ENCODE measurements at regions not wholly inside any gene's neighbourhood (a gene's known extent, or its start where the extent isn't known, plus 50 kb on each side); places are given as distances from the start of the nearest gene placed in this dataset.

GRCh38 chr16:64184156-64184555, 937.7 kb downstream of the CDH11 start:
- H3K4me2 ChIP-seq (ENCODE audit: control insufficient read depth, extremely low read depth, insufficient read depth, low read depth, low read length): no peak overlapping the region
- DNase-seq (ENCODE audit: low read depth, low spot score) (no peak), FAIRE-seq (no peak)
- H3K4me3 ChIP-seq (ENCODE audit: control insufficient read depth in 2 of 3, extremely low read depth in 1 of 3, insufficient read depth in 2 of 3, low read depth in 1 of 3, low read length in 3 of 3): no peak overlapping the region
- dilution Hi-C loops (cut with MboI; ENCODE audit: extremely low pct_ligation_motif_present, low sequenced_read_pairs): no loop called here
- no peaks in the 10 kb centered on the region for H4K20me1 ChIP-seq (ENCODE audit: control insufficient read depth, extremely low read depth, insufficient read depth, low read length)
- no peaks in the 10 kb centered on the region for H3K9me3 ChIP-seq (ENCODE audit: control insufficient read depth, low read depth, low read length)
- no peaks in the 10 kb centered on the region for H3K36me3 ChIP-seq (ENCODE audit: control insufficient read depth in 2 of 2, extremely low read depth in 1 of 2, insufficient read depth in 2 of 2, low read length in 2 of 2)
- no peaks in the 10 kb centered on the region for H3K4me1 ChIP-seq (ENCODE audit: control insufficient read depth, extremely low read depth, insufficient read depth, low read length)
- TF ChIP-seq CTCF (optimal IDR thresholded peaks at IDR 0.05 in 1 of 3, IDR thresholded peaks at IDR 0.05 in 1 of 3, conservative IDR thresholded peaks at IDR 0.05 in 1 of 3; ENCODE audit: extremely low read depth in 1 of 3, insufficient read depth in 2 of 3, low read length in 3 of 3): no peak
- no peaks in the 10 kb centered on the region for H3K27me3 ChIP-seq (ENCODE audit: control insufficient read depth, extremely low read depth, insufficient read depth, low read length)
- no peak overlapping the region for H2AFZ ChIP-seq (ENCODE audit: control insufficient read depth, low read length)
- H3K79me2 ChIP-seq (ENCODE audit: control insufficient read depth, insufficient read depth, low read length): no peaks in the 10 kb centered on the region
- H3K9ac ChIP-seq (ENCODE audit: control insufficient read depth, extremely low read depth, insufficient read depth, low read length): no peak overlapping the region
- H3K27ac ChIP-seq (ENCODE audit: control insufficient read depth, insufficient read depth, low read length): no peak overlapping the region
- H3K9me1 ChIP-seq (ENCODE audit: control insufficient read depth, extremely low read depth, insufficient read depth, low read length): no peaks in the 10 kb centered on the region

GRCh38 chr16:64182985-64183384, 938.9 kb downstream of the CDH11 start:
- Histone ChIP-seq H3K27me3 (ENCODE audit: control insufficient read depth, extremely low read depth, insufficient read depth, low read length) (no peaks in the 10 kb centered on the region), H3K79me2 (ENCODE audit: control insufficient read depth, insufficient read depth, low read length) (no peaks in the 10 kb centered on the region), H3K36me3 (ENCODE audit: control insufficient read depth in 2 of 2, extremely low read depth in 1 of 2, insufficient read depth in 2 of 2, low read length in 2 of 2) (no peaks in the 10 kb centered on the region), H3K9me1 (ENCODE audit: control insufficient read depth, extremely low read depth, insufficient read depth, low read length) (no peaks in the 10 kb centered on the region), H3K4me3 (ENCODE audit: control insufficient read depth in 2 of 3, extremely low read depth in 1 of 3, insufficient read depth in 2 of 3, low read depth in 1 of 3, low read length in 3 of 3) (no peak overlapping the region), H3K4me2 (ENCODE audit: control insufficient read depth, extremely low read depth, insufficient read depth, low read depth, low read length) (no peak overlapping the region), H3K27ac (ENCODE audit: control insufficient read depth, insufficient read depth, low read length) (no peak overlapping the region), H3K9me3 (ENCODE audit: control insufficient read depth, low read depth, low read length) (peaks cover 1% of the 10 kb centered on the region), H4K20me1 (ENCODE audit: control insufficient read depth, extremely low read depth, insufficient read depth, low read length) (no peaks in the 10 kb centered on the region), H3K4me1 (ENCODE audit: control insufficient read depth, extremely low read depth, insufficient read depth, low read length) (no peaks in the 10 kb centered on the region), H2AFZ (ENCODE audit: control insufficient read depth, low read length) (no peak overlapping the region), H3K9ac (ENCODE audit: control insufficient read depth, extremely low read depth, insufficient read depth, low read length) (no peak overlapping the region)
- dilution Hi-C loops (cut with MboI; ENCODE audit: extremely low pct_ligation_motif_present, low sequenced_read_pairs): no loop called here
- DNase-seq (ENCODE audit: low read depth, low spot score): no peak
- no peak for FAIRE-seq
- no peak for TF ChIP-seq EZH2 (IDR thresholded peaks at IDR 0.05; ENCODE audit: low read length)
- no peak for TF ChIP-seq CTCF (optimal IDR thresholded peaks at IDR 0.05 in 1 of 3, IDR thresholded peaks at IDR 0.05 in 1 of 3, conservative IDR thresholded peaks at IDR 0.05 in 1 of 3; ENCODE audit: extremely low read depth in 1 of 3, insufficient read depth in 2 of 3, low read length in 3 of 3)

Measured in keratinocyte (primary cell).